ENCODE measurements at regions not wholly inside any gene's neighbourhood (a gene's known extent, or its start where the extent isn't known, plus 50 kb on each side); places are given as distances from the start of the nearest gene placed in this dataset.

DNA sequence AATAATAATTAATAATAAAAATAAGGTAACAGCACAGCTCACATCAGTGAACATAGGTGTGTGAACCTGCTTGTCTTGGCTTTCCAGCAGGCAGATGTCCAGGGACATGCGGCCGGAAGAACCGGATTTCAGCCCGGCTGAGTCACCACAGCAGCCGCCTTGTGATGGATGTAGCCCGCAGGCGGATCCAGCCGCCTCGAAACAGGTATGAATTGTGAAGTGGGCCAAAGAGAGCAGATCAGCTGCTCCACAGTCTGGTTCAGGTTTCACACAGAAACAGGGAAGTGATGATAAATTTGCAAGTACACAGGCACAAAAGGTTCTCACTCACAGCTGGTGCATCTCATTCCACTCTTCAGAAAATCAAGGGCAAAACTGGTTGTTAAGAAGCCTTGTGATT is 55.1 kb downstream of the ID4 start:
- no TSS peak for BruUV-seq (replicated peaks)
- no peaks in the 10 kb centered on the region for H3K36me3 ChIP-seq (ENCODE audit: insufficient read depth, low read length, poor library complexity, severe bottlenecking)
- no peak overlapping the region for H3K4me3 ChIP-seq (ENCODE audit: low read depth, low read length, poor library complexity, severe bottlenecking)
- intact Hi-C loops (cut with micrococcal nuclease; ENCODE audit: unreplicated experiment): no loop called here
- ChIA-PET CTCF (no interaction called here), POLR2A (ENCODE audit: low non-redundant PET) (no interaction called here)
- no peak for DNase-seq (ENCODE audit: low spot score)
- H3K9me3 ChIP-seq (ENCODE audit: low read depth, low read length, poor library complexity, severe bottlenecking): no peaks in the 10 kb centered on the region
- no peak overlapping the region for H3K27ac ChIP-seq (ENCODE audit: low read depth, low read length, poor library complexity, severe bottlenecking)
- H3K4me1 ChIP-seq (ENCODE audit: insufficient read depth, low read length, poor library complexity, severe bottlenecking): no peaks in the 10 kb centered on the region
- TF ChIP-seq EZH2 (IDR thresholded peaks at IDR 0.05; ENCODE audit: borderline replicate concordance, low read depth, low read length, poor library complexity, severe bottlenecking): no peak
- TF ChIP-seq CTCF (conservative IDR thresholded peaks at IDR 0.05; ENCODE audit: low read depth, low read length): no peak
- no peaks in the 10 kb centered on the region for H3K27me3 ChIP-seq (replicated peaks; ENCODE audit: insufficient read depth, low read depth, low read length, poor library complexity)

- Histone ChIP-seq H3K4me1 (ENCODE audit: insufficient read depth, low read length, poor library complexity, severe bottlenecking) (no peaks in the 10 kb centered on the region), H3K9me3 (ENCODE audit: low read depth, low read length, poor library complexity, severe bottlenecking) (no peaks in the 10 kb centered on the region), H3K27ac (ENCODE audit: low read depth, low read length, poor library complexity, severe bottlenecking) (no peak overlapping the region), H3K4me3 (ENCODE audit: low read depth, low read length, poor library complexity, severe bottlenecking) (no peak overlapping the region), H3K27me3 (replicated peaks; ENCODE audit: insufficient read depth, low read depth, low read length, poor library complexity) (no peaks in the 10 kb centered on the region), H3K36me3 (ENCODE audit: insufficient read depth, low read length, poor library complexity, severe bottlenecking) (no peaks in the 10 kb centered on the region)
- BruUV-seq (replicated peaks): no TSS peak
- no peak for DNase-seq (ENCODE audit: low spot score)
- intact Hi-C loops (cut with micrococcal nuclease; ENCODE audit: unreplicated experiment): no loop called here
- TF ChIP-seq CTCF (conservative IDR thresholded peaks at IDR 0.05; ENCODE audit: low read depth, low read length): no peak
- CTCF ChIA-PET: no interaction called here
- POLR2A ChIA-PET (ENCODE audit: low non-redundant PET): no interaction called here
Observed at GRCh38 chr6:19895866-19896692, 58.9 kb downstream of the ID4 start.

DNA sequence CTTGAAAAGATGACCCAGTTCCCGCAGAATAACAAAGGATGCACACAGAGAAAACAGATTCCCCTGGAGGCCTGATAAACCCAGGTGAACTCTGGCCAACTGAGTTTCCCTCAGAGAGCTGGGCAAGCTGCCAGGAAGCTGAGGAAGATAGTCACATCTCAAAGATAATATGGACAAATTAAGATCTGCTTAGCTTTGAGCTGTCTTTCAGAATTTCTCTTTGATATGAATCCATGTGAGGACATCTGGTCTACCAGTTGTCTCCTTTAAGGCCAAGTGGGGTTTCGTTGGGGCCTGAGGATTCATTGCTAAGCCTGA is 59.5 kb downstream of the ID4 start:
- H3K9me3 ChIP-seq (ENCODE audit: low read depth, low read length, poor library complexity, severe bottlenecking): no peaks in the 10 kb centered on the region
- ChIA-PET CTCF (no interaction called here), POLR2A (ENCODE audit: low non-redundant PET) (no interaction called here)
- H3K27me3 ChIP-seq (replicated peaks; ENCODE audit: insufficient read depth, low read depth, low read length, poor library complexity): no peaks in the 10 kb centered on the region
- no peaks in the 10 kb centered on the region for H3K4me1 ChIP-seq (ENCODE audit: insufficient read depth, low read length, poor library complexity, severe bottlenecking)
- DNase-seq (ENCODE audit: low spot score): no peak
- H3K27ac ChIP-seq (ENCODE audit: low read depth, low read length, poor library complexity, severe bottlenecking): no peak overlapping the region
- no peak overlapping the region for H3K4me3 ChIP-seq (ENCODE audit: low read depth, low read length, poor library complexity, severe bottlenecking)
- BruUV-seq (replicated peaks): no TSS peak
- TF ChIP-seq EZH2 (IDR thresholded peaks at IDR 0.05; ENCODE audit: borderline replicate concordance, low read depth, low read length, poor library complexity, severe bottlenecking) (no peak), CTCF (conservative IDR thresholded peaks at IDR 0.05; ENCODE audit: low read depth, low read length) (no peak)
- intact Hi-C loops (cut with micrococcal nuclease; ENCODE audit: unreplicated experiment): no loop called here
- H3K36me3 ChIP-seq (ENCODE audit: insufficient read depth, low read length, poor library complexity, severe bottlenecking): no peaks in the 10 kb centered on the region
